ENCODE measurements at regions not wholly inside any gene's neighbourhood (a gene's known extent, or its start where the extent isn't known, plus 50 kb on each side); places are given as distances from the start of the nearest gene placed in this dataset.

GRCh38 chr5:147145328-147145727, 89.5 kb upstream of the STK32A start:
- TF ChIP-seq EZH2 (IDR thresholded peaks at IDR 0.05; ENCODE audit: low read length, unreplicated experiment) (no peak), EZH2phosphoT487 (IDR thresholded peaks at IDR 0.05; ENCODE audit: borderline replicate concordance, low read length) (no peak), CTCF (conservative IDR thresholded peaks at IDR 0.05; ENCODE audit: low read depth, low read length) (no peak)
- DNase-seq (no peak), ATAC-seq (no peak)
- BruUV-seq (replicated peaks): no TSS peak
- Histone ChIP-seq H2AFZ (ENCODE audit: low read length) (no peak overlapping the region), H3K36me3 (ENCODE audit: low read depth, low read length) (no peaks in the 10 kb centered on the region), H3K9me2 (replicated peaks; ENCODE audit: low read length) (no peaks in the 10 kb centered on the region), H3K9ac (ENCODE audit: low read length) (no peak overlapping the region), H3K4me2 (ENCODE audit: low read length) (no peak overlapping the region), H3F3A (ENCODE audit: low read length, unreplicated experiment) (no peaks in the 10 kb centered on the region), H4K20me1 (ENCODE audit: low read length) (no peaks in the 10 kb centered on the region), H3K9me3 (ENCODE audit: low read length) (no peaks in the 10 kb centered on the region), H3K79me2 (ENCODE audit: low read length) (no peaks in the 10 kb centered on the region), H3K4me1 (ENCODE audit: insufficient read depth, low read length) (no peaks in the 10 kb centered on the region), H3K27ac (ENCODE audit: low read length) (no peak overlapping the region), H3K4me3 (ENCODE audit: low read length) (no peak overlapping the region), H3K27me3 (ENCODE audit: low read length) (0 out of 2 replicates have a peak, but pooled peaks cover under 1% of the 10 kb centered on the region)
- ChIA-PET CTCF (no interaction called here), POLR2A (ENCODE audit: unreplicated experiment) (no interaction called here)
- intact Hi-C loops (cut with micrococcal nuclease): no loop called here

DNA sequence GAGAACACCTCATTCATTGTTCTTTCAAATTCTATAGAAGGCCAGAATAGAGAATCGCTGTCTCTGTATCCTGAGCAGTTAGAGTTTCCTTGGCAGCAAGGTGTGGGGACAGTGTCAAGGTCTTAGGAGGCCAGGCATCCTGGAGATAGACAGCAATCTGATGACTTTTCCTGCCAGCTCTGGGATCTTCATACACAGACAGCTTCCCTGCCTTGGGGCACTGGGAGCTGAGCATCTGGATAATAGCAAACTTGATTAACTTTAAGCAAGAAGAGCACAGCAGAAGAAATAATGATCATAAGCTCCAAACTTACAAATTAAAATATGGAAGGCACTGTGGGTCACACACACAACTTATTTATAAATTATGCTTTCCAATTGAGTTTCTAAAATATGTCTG, 86.1 kb upstream of the STK32A start:
- DNase-seq: no peak
- Histone ChIP-seq H3F3A (ENCODE audit: low read length, unreplicated experiment) (no peaks in the 10 kb centered on the region), H3K27me3 (ENCODE audit: low read length) (0 out of 2 replicates have a peak, but pooled peaks cover 7% of the 10 kb centered on the region), H3K79me2 (ENCODE audit: low read length) (no peaks in the 10 kb centered on the region), H3K9ac (ENCODE audit: low read length) (no peak overlapping the region), H3K4me3 (ENCODE audit: low read length) (no peak overlapping the region), H2AFZ (ENCODE audit: low read length) (no peak overlapping the region), H3K4me1 (ENCODE audit: insufficient read depth, low read length) (no peaks in the 10 kb centered on the region), H3K27ac (ENCODE audit: low read length) (no peak overlapping the region), H3K9me3 (ENCODE audit: low read length) (no peaks in the 10 kb centered on the region), H3K9me2 (replicated peaks; ENCODE audit: low read length) (no peaks in the 10 kb centered on the region), H4K20me1 (ENCODE audit: low read length) (no peaks in the 10 kb centered on the region), H3K36me3 (ENCODE audit: low read depth, low read length) (no peaks in the 10 kb centered on the region), H3K4me2 (ENCODE audit: low read length) (no peak overlapping the region)
- ChIA-PET CTCF (no interaction called here), POLR2A (ENCODE audit: unreplicated experiment) (no interaction called here)
- no peak for ATAC-seq
- intact Hi-C loops (cut with micrococcal nuclease): no loop called here
- no TSS peak for BruUV-seq (replicated peaks)
- TF ChIP-seq EZH2 (IDR thresholded peaks at IDR 0.05; ENCODE audit: low read length, unreplicated experiment) (no peak), CTCF (conservative IDR thresholded peaks at IDR 0.05; ENCODE audit: low read depth, low read length) (no peak), EZH2phosphoT487 (IDR thresholded peaks at IDR 0.05; ENCODE audit: borderline replicate concordance, low read length) (no peak)

DNA sequence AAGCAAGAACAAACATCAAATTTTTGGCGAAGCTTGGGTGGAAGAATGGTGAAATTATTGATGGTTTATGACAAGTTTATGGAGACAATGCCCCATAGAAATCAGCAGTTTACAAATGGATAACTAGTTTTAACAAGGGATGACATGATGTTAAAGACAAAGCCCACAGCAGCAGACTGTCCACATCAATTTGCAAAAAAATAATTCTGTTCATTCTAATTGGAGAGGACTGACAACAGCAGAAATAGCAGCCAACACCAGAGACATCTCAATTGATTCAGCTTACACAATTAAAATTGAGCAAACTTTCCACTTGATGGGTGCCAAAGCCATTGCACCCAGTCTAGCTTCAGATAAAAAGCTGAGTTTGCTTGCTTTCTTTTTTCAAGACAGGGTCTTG, 82.7 kb upstream of the STK32A start:
- Histone ChIP-seq H3K9me3 (ENCODE audit: low read length) (no peaks in the 10 kb centered on the region), H3K79me2 (ENCODE audit: low read length) (no peaks in the 10 kb centered on the region), H3F3A (ENCODE audit: low read length, unreplicated experiment) (no peaks in the 10 kb centered on the region), H3K9me2 (replicated peaks; ENCODE audit: low read length) (no peaks in the 10 kb centered on the region), H3K9ac (ENCODE audit: low read length) (no peak overlapping the region), H3K36me3 (ENCODE audit: low read depth, low read length) (no peaks in the 10 kb centered on the region), H4K20me1 (ENCODE audit: low read length) (no peaks in the 10 kb centered on the region), H2AFZ (ENCODE audit: low read length) (no peak overlapping the region), H3K4me1 (ENCODE audit: insufficient read depth, low read length) (no peaks in the 10 kb centered on the region), H3K27ac (ENCODE audit: low read length) (no peak overlapping the region), H3K4me2 (ENCODE audit: low read length) (no peak overlapping the region), H3K4me3 (ENCODE audit: low read length) (no peak overlapping the region), H3K27me3 (ENCODE audit: low read length) (0 out of 2 replicates have a peak, but pooled peaks cover 7% of the 10 kb centered on the region)
- DNase-seq: no peak
- ChIA-PET CTCF (no interaction called here), POLR2A (ENCODE audit: unreplicated experiment) (no interaction called here)
- BruUV-seq (replicated peaks): no TSS peak
- TF ChIP-seq CTCF (conservative IDR thresholded peaks at IDR 0.05; ENCODE audit: low read depth, low read length) (no peak), EZH2phosphoT487 (IDR thresholded peaks at IDR 0.05; ENCODE audit: borderline replicate concordance, low read length) (no peak), EZH2 (IDR thresholded peaks at IDR 0.05; ENCODE audit: low read length, unreplicated experiment) (no peak)
- no peak for ATAC-seq
- intact Hi-C loops (cut with micrococcal nuclease): no loop called here

Measured in PC-3 (cell line).